HG03442 (cell line): ENCODE measurements at regions not wholly inside any gene's neighbourhood (a gene's known extent, or its start where the extent isn't known, plus 50 kb on each side); places are given as distances from the start of the nearest gene placed in this dataset.
"Not testable (repeated sequence)": the region's sequence is repeated elsewhere in the genome, so short reads cannot be mapped to it uniquely, and the experiment has no call there.

Experiments
- ATAC-seq: cut with Tn5 transposase; IDR thresholded peaks from one replicate; pipeline ENCODE4 v1.9.1; 2021; ENCODE audit warnings: mild to moderate bottlenecking, moderate library complexity; ENCODE audit not compliant: unreplicated experiment

- ATAC-seq = no peak
Measured at GRCh38 chr6:115575285-115575684, 485.4 kb downstream of the FRK start.

GRCh38 chr6:115573861-115574260 lies 486.8 kb downstream of the FRK start:
- no peak for ATAC-seq

GRCh38 chr6:115570331-115570730 lies 490.4 kb downstream of the FRK start:
- no peak for ATAC-seq

GRCh38 chr6:115554060-115554459 lies 506.6 kb downstream of the FRK start:
- ATAC-seq = no peak

GRCh38 chr6:115551527-115551926 lies 509.2 kb downstream of the FRK start:
- no peak for ATAC-seq

- ATAC-seq = no peak
Measured at GRCh38 chr6:115545672-115545986, 515.1 kb downstream of the FRK start.

- ATAC-seq = no peak
Measured at GRCh38 chr6:115544765-115545671, 515.7 kb downstream of the FRK start.

GRCh38 chr6:115540077-115540869 lies 520.4 kb downstream of the FRK start:
- no peak for ATAC-seq

- ATAC-seq = no peak
Measured at GRCh38 chr6:115539531-115539930, 521.2 kb downstream of the FRK start.

- ATAC-seq = no peak
Measured at GRCh38 chr6:115524821-115525220, 535.9 kb downstream of the FRK start.

- ATAC-seq = not testable (repeated sequence)
Measured at GRCh38 chr6:115521747-115522146, 538.9 kb downstream of the FRK start.

- no peak for ATAC-seq
Measured at GRCh38 chr6:115514656-115515055, 546.0 kb downstream of the FRK start.

GRCh38 chr6:115512923-115513322 lies 547.8 kb downstream of the FRK start:
- ATAC-seq = no peak

- ATAC-seq = no peak
Measured at GRCh38 chr6:115511771-115512170, 548.9 kb downstream of the FRK start.

- ATAC-seq = not testable (repeated sequence)
Measured at GRCh38 chr6:115502432-115502831, 558.3 kb downstream of the FRK start.

GRCh38 chr6:115495184-115495583 lies 565.5 kb downstream of the FRK start:
- ATAC-seq = no peak

GRCh38 chr6:115487331-115487730 lies 573.4 kb downstream of the FRK start:
- ATAC-seq = no peak

- ATAC-seq = no peak
Measured at GRCh38 chr6:115485400-115485799, 575.3 kb downstream of the FRK start.

GRCh38 chr6:115480543-115480942 lies 580.1 kb downstream of the FRK start:
- ATAC-seq = not testable (repeated sequence)

GRCh38 chr6:115474443-115475041 lies 586.1 kb downstream of the FRK start:
- ATAC-seq = no peak

- no peak for ATAC-seq
Measured at GRCh38 chr6:115468272-115469005, 592.3 kb downstream of the FRK start.
